ENCODE measurements at regions not wholly inside any gene's neighbourhood (a gene's known extent, or its start where the extent isn't known, plus 50 kb on each side); places are given as distances from the start of the nearest gene placed in this dataset.

- FAIRE-seq (no peak), DNase-seq (ENCODE audit: insufficient read length, low spot score) (no peak)
These were observed 139.8 kb upstream of the ERCC6L2 start for GRCh38 chr9:95735701-95736100.

- DNase-seq (ENCODE audit: insufficient read length, low spot score) = no peak
- no peak for FAIRE-seq
These were observed 141.5 kb upstream of the ERCC6L2 start for GRCh38 chr9:95733741-95734666.

GRCh38 chr9:95732802-95733688 is 142.4 kb upstream of the ERCC6L2 start:
- FAIRE-seq (no peak), DNase-seq (ENCODE audit: insufficient read length, low spot score) (no peak)

- FAIRE-seq (no peak), DNase-seq (ENCODE audit: insufficient read length, low spot score) (no peak)
These were observed 143.6 kb upstream of the ERCC6L2 start for GRCh38 chr9:95731876-95732275.

- FAIRE-seq (no peak), DNase-seq (ENCODE audit: insufficient read length, low spot score) (no peak)
These were observed 145.7 kb upstream of the ERCC6L2 start for GRCh38 chr9:95729669-95730368.

GRCh38 chr9:95729046-95729445 is 146.4 kb upstream of the ERCC6L2 start:
- no peak for FAIRE-seq
- DNase-seq (ENCODE audit: insufficient read length, low spot score) = no peak

GRCh38 chr9:95727947-95728520 is 147.5 kb upstream of the ERCC6L2 start:
- no peak for FAIRE-seq

GRCh38 chr9:95726756-95727155 is 148.7 kb upstream of the ERCC6L2 start:
- peak; percentile 30 for DNase-seq (ENCODE audit: insufficient read length, low spot score)
- peak; percentile 80 for FAIRE-seq

More at GRCh38 chr9:95727947-95728520, 147.5 kb upstream of the ERCC6L2 start:
- DNase-seq (ENCODE audit: insufficient read length, low spot score) = no peak

GRCh38 chr9:95725045-95725444 is 150.4 kb upstream of the ERCC6L2 start:
- FAIRE-seq (no peak), DNase-seq (ENCODE audit: insufficient read length, low spot score) (peak; percentile 16)

GRCh38 chr9:95724253-95724991 is 151.1 kb upstream of the ERCC6L2 start:
- peak; percentile 89 for FAIRE-seq
- DNase-seq (ENCODE audit: insufficient read length, low spot score) = peak; percentile 62

- FAIRE-seq (no peak), DNase-seq (ENCODE audit: insufficient read length, low spot score) (no peak)
These were observed 153.3 kb upstream of the ERCC6L2 start for GRCh38 chr9:95722141-95722540.

GRCh38 chr9:95721061-95721531 is 154.4 kb upstream of the ERCC6L2 start:
- FAIRE-seq (no peak), DNase-seq (ENCODE audit: insufficient read length, low spot score) (no peak)

- DNase-seq (ENCODE audit: insufficient read length, low spot score) (no peak), FAIRE-seq (no peak)
These were observed 155.0 kb upstream of the ERCC6L2 start for GRCh38 chr9:95720496-95720895.

- FAIRE-seq = no peak
- no peak for DNase-seq (ENCODE audit: insufficient read length, low spot score)
These were observed 156.1 kb upstream of the ERCC6L2 start for GRCh38 chr9:95719354-95719753.

- FAIRE-seq (no peak), DNase-seq (ENCODE audit: insufficient read length, low spot score) (no peak)
These were observed 157.2 kb upstream of the ERCC6L2 start for GRCh38 chr9:95718263-95718662.

GRCh38 chr9:95715868-95716435 is 159.5 kb upstream of the ERCC6L2 start:
- FAIRE-seq (no peak), DNase-seq (ENCODE audit: insufficient read length, low spot score) (no peak)

- no peak for FAIRE-seq
- DNase-seq (ENCODE audit: insufficient read length, low spot score) = no peak
These were observed 165.0 kb upstream of the ERCC6L2 start for GRCh38 chr9:95710446-95710845.

- no peak for FAIRE-seq
- DNase-seq (ENCODE audit: insufficient read length, low spot score) = no peak
These were observed 178.8 kb upstream of the ERCC6L2 start for GRCh38 chr9:95696701-95697100.

GRCh38 chr9:95691435-95691834 is 174.7 kb upstream of the PTCH1 start:
- DNase-seq (ENCODE audit: insufficient read length, low spot score) = no peak
- FAIRE-seq = no peak

Data from GM19239 (cell line).